GM06990 (cell line): ENCODE measurements at regions not wholly inside any gene's neighbourhood (a gene's known extent, or its start where the extent isn't known, plus 50 kb on each side); places are given as distances from the start of the nearest gene placed in this dataset.

Experiments used
- DNase-seq: peaks from one replicate; pipeline ENCODE4 v3.0.0-alpha.2; 2011; ENCODE audit not compliant: insufficient read length; ENCODE audit errors: extremely low read depth
- H3K27me3 ChIP-seq: replicated peaks from 2 replicates; pipeline ENCODE4 v1.6.0; 2011; ENCODE audit warnings: low read length; ENCODE audit not compliant: control insufficient read depth, insufficient read depth
- H3K36me3 ChIP-seq: 2 replicates; pipeline ENCODE4 v1.5.1; 2011; ENCODE audit warnings: low read length; ENCODE audit not compliant: control insufficient read depth, insufficient read depth
- H3K4me3 ChIP-seq: replicated peaks from 2 replicates; pipeline ENCODE4 v1.5.1; 2011; ENCODE audit warnings: low read depth, mild to moderate bottlenecking, control low read depth, low read length
- CTCF ChIP-seq: IDR thresholded peaks from 2 replicates; pipeline ENCODE4 v1.5.1; 2011; ENCODE audit warnings: low read length, control low read depth, mild to moderate bottlenecking, inconsistent platforms; ENCODE audit not compliant: insufficient read depth, poor library complexity, severe bottlenecking

- no peak for DNase-seq
- H3K36me3 ChIP-seq, result no peaks in the 10 kb centered on the region
- no peak for TF ChIP-seq CTCF
- no peaks in the 10 kb centered on the region for H3K27me3 ChIP-seq
- H3K4me3 ChIP-seq, result no peak overlapping the region
Measured at GRCh38 chr5:62717301-62717933, 138.8 kb downstream of the LRRC70 start.

- TF ChIP-seq CTCF, result no peak
- H3K27me3 ChIP-seq, result no peaks in the 10 kb centered on the region
- no peak overlapping the region for H3K4me3 ChIP-seq
- H3K36me3 ChIP-seq, result no peaks in the 10 kb centered on the region
- no peak for DNase-seq
Measured at GRCh38 chr5:62714296-62714695, 135.7 kb downstream of the LRRC70 start.

GRCh38 chr5:62708481-62709325, 130.1 kb downstream of the LRRC70 start:
- Histone ChIP-seq H3K27me3 (no peaks in the 10 kb centered on the region), H3K36me3 (no peaks in the 10 kb centered on the region), H3K4me3 (no peak overlapping the region)
- TF ChIP-seq CTCF, result no peak
- no peak for DNase-seq

- Histone ChIP-seq H3K27me3 (no peaks in the 10 kb centered on the region), H3K4me3 (no peak overlapping the region), H3K36me3 (no peaks in the 10 kb centered on the region)
- TF ChIP-seq CTCF, result no peak
- no peak for DNase-seq
Measured at GRCh38 chr5:62707563-62707962, 128.9 kb downstream of the LRRC70 start.

- no peaks in the 10 kb centered on the region for H3K27me3 ChIP-seq
- no peaks in the 10 kb centered on the region for H3K36me3 ChIP-seq
- no peak for DNase-seq
- no peak for TF ChIP-seq CTCF
- no peak overlapping the region for H3K4me3 ChIP-seq
Measured at GRCh38 chr5:62707131-62707530, 128.5 kb downstream of the LRRC70 start.
